ENCODE measurements at regions not wholly inside any gene's neighbourhood (a gene's known extent, or its start where the extent isn't known, plus 50 kb on each side); places are given as distances from the start of the nearest gene placed in this dataset.

DNA sequence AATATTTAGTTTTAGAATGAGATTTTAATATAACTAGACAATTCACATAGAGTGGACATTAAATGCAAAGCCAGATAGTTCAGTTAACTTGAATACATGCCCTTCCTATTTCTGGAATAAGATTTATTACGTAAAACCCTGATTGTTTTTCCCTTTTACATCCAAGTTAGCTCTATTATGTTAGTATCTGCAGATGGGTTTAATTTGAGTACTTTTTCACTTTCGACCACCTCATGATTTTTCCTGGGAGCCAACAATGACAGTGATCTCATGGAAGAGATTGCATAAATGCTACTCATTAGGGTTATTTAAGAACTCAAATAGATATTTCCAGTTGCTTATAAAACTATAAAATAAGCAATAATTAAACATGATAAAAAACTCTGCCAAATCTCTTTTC lies 199.4 kb upstream of the PTGFR start:
- no peak overlapping the region for H3K4me3 ChIP-seq (replicated peaks; ENCODE audit: low read depth, low read length)
- no peak for DNase-seq (ENCODE audit: low read depth)
- TF ChIP-seq, protein P1, sequence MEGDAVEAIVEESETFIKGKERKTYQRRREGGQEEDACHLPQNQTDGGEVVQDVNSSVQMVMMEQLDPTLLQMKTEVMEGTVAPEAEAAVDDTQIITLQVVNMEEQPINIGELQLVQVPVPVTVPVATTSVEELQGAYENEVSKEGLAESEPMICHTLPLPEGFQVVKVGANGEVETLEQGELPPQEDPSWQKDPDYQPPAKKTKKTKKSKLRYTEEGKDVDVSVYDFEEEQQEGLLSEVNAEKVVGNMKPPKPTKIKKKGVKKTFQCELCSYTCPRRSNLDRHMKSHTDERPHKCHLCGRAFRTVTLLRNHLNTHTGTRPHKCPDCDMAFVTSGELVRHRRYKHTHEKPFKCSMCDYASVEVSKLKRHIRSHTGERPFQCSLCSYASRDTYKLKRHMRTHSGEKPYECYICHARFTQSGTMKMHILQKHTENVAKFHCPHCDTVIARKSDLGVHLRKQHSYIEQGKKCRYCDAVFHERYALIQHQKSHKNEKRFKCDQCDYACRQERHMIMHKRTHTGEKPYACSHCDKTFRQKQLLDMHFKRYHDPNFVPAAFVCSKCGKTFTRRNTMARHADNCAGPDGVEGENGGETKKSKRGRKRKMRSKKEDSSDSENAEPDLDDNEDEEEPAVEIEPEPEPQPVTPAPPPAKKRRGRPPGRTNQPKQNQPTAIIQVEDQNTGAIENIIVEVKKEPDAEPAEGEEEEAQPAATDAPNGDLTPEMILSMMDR (IDR thresholded peaks at IDR 0.05; ENCODE audit: low read length, missing control alignments) = no peak

DNA sequence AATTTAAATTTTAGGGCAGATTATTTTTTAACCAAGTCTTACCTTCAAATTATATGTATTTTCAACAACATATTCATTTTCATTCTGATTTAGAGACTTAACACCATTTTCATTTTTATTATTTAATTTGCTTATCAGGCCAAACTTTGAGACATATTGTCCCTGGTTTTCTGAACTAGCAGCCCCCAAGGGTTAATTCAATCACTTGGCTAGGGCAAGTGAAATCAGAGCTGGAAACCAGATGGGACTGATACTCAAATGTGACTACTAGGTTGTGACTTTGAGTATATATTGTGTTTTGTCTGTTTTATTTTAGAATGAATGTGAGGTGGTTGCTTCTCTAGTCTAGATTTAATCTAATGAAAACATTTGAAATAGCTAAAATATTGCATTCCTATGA lies 198.9 kb upstream of the PTGFR start:
- no peak for DNase-seq (ENCODE audit: low read depth)
- no peak overlapping the region for H3K4me3 ChIP-seq (replicated peaks; ENCODE audit: low read depth, low read length)
- TF ChIP-seq, protein P1 (IDR thresholded peaks at IDR 0.05; ENCODE audit: low read length, missing control alignments) = no peak

DNA sequence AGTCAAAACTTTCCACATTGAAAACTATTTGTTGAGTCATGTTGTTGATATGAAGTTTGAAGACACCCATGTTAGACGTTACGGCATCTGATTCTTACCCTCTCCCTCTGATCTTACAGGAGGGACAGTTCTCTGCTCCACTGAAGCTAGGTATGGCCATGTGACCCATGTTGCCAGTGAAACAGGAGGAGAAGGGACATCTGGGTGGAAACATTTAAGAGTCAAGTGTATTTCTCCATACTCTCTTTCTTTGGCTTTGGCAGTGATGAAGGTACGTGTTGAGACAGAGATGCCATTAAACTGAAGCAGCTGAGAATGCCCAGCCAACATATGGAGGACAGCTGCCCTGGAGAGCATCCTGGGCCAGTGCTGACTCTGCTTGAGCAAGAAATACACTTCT lies 198.4 kb upstream of the PTGFR start:
- TF ChIP-seq, protein P1 (IDR thresholded peaks at IDR 0.05; ENCODE audit: low read length, missing control alignments) = no peak
- no peak overlapping the region for H3K4me3 ChIP-seq (replicated peaks; ENCODE audit: low read depth, low read length)
- DNase-seq (ENCODE audit: low read depth) = peak; percentile 21

DNA sequence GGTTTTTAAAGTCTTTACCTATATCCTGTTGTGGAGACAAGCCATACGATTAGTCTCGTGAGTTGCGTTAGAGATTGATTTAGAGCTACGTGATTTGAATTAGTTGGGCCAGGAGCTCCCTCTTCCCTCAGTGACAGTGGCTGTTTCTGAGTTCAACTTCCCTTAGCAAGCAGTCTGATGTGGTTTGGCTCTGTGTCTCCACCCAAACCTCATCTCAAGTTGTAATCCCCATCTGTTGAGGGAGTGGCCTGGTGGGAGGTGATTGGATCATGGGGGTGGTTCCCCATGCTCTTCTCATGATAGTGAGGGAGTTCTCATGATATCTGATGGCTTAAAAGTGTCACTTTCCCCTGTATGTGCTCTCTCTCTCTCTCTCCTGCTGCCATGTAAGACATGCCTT lies 192.9 kb upstream of the PTGFR start:
- DNase-seq (ENCODE audit: low read depth) = no peak
- TF ChIP-seq, protein P1 (IDR thresholded peaks at IDR 0.05; ENCODE audit: low read length, missing control alignments) = no peak
- H3K4me3 ChIP-seq (replicated peaks; ENCODE audit: low read depth, low read length) = no peak overlapping the region

DNA sequence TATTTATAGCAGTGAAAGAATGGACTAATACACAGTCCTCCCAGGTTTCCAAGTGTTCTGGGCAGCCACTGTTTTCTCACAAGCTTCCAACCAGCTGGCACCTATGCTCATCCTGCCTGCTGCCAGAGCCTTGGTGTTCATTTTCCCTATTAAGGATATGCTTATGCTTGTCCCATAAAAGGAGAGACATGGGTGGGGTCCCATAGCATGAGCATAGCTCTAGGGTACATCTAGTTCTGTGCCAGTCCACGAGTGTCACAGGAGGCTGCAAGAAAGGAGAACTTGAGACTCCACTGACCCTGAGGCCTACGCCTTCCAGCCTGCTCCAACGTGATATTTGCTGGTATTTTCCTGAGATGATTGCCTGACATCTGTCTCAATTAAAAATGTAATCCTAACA lies 192.4 kb upstream of the PTGFR start:
- H3K4me3 ChIP-seq (replicated peaks; ENCODE audit: low read depth, low read length) = no peak overlapping the region
- TF ChIP-seq, protein P1 (IDR thresholded peaks at IDR 0.05; ENCODE audit: low read length, missing control alignments) = no peak
- no peak for DNase-seq (ENCODE audit: low read depth)

DNA sequence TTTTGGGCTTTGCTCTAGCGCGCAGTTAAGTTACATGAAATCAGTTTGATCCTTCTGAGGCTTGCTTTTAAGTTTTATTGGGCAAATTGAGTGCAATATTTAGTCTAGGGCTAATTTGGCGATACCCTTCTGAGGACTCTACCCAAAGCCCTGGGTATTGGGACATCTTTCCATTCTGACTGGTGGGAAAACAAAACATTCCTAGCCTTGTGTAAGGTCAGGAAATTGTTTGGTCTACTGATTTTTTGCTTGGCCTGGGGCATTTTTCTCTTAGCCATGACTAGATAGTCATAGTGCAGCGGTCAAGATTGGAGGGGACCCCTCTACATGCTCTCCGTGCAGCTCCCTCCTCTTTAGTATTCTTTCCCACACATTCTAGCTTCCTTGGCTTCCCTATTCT lies 189.6 kb upstream of the PTGFR start:
- peak; percentile 20 for DNase-seq (ENCODE audit: low read depth)
- TF ChIP-seq, protein P1 (IDR thresholded peaks at IDR 0.05; ENCODE audit: low read length, missing control alignments) = no peak
- H3K4me3 ChIP-seq (replicated peaks; ENCODE audit: low read depth, low read length) = no peak overlapping the region

DNA sequence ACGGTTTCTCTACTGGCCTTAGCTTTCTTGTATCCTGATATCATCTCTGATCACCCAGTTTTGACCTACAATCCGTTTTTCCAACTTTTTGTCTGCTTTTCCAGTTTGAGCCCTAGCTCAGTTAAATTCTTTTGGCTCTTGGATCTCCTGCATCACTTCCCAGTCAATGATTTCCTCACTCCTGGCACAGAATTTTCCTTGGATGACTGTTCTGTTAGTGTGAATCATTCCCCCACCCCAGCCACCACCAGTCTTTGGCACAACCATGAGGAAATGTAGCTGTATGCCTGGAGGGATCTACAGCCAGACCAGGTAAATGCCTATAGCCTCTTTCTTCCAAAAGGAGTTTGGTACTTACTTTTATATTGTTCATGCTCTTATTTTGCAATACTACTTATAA lies 187.2 kb upstream of the PTGFR start:
- TF ChIP-seq, protein P1 (IDR thresholded peaks at IDR 0.05; ENCODE audit: low read length, missing control alignments) = no peak
- H3K4me3 ChIP-seq (replicated peaks; ENCODE audit: low read depth, low read length) = no peak overlapping the region
- peak; percentile 95 for DNase-seq (ENCODE audit: low read depth)
